GM19455 (cell line): ENCODE measurements at regions not wholly inside any gene's neighbourhood (a gene's known extent, or its start where the extent isn't known, plus 50 kb on each side); places are given as distances from the start of the nearest gene placed in this dataset.

ENCODE experiments used
- ATAC-seq: cut with Tn5 transposase; IDR thresholded peaks from one replicate; pipeline ENCODE4 v1.9.1; 2021; ENCODE audit not compliant: unreplicated experiment

DNA sequence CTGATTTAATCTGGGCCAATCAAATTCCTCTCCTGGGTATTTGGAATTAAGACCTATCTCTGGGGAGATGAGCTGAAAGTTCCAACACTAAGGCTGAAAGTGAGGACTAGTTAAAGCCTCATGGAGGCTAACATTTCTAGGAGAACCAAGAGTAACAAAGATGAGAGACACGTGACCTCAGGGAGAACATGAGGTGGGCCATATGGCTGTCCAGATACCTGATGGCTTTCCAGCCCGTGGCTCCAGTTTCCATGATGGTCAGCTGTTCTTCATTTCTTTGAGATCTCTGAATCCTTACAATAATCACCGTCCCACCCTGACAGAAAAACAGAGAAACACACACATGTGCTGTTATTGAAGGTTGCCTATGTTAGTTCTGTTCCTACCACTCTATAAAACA is 66.1 kb downstream of the LEPR start:
- no peak for ATAC-seq

- ATAC-seq: no peak
Observed at GRCh38 chr1:65489481-65489880, 69.0 kb downstream of the LEPR start.

DNA sequence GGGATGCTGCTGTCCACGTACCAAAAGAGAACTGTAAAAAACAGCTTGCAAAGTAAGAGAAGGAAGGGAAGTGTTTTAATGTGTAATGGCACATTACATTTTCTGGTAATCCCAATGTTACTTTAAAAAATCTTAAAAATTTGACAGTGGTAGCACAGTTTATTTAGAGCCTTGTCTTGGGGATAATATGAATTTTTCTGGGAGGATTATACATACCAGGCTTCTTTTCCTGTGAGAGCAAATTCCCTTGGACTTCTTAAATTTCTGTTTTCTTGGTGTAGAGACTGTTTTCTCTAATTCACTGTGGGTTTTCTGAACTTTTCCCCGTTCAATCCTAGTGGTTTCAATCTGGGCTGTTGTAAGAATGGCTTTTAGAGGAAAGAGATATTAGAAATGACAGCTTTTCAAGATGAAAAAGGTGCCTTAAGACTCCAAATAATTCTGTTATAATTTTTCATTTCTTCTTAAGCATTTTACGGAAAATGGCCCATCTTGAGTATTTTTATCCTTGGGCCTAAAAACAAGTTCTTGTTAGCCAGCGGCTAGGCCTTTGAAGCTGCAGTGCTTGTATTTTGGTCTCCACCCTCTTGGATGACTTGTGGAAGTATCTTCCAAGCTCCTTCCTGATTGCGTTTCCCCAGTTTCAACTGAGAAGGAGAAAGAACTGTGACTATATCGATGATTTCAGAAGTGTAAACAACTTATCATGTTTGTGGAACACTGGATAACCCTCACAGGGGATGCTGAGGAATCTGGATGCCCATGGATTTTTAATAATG is 70.0 kb downstream of the LEPR start:
- no peak for ATAC-seq

DNA sequence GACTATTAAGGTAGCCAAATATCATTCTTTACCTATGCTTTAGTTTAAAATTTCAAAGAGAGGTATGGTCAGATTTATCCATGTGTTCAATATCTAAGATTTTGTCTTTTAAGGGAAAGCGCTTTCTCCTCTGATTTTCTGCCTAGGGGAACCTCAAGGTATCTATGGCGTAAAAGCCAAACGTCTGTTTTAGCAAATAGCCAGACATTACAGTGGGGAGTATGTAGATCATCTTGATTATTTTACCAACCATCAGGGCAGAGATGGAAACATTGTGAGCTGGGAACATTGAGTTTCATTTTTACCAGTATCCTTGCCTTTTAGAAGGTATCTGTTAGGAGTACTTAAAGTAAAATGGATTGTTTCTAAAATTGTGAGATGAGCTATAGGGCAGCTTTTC is 71.0 kb downstream of the LEPR start:
- ATAC-seq: no peak

- no peak for ATAC-seq
Observed at GRCh38 chr1:65493802-65494201, 73.3 kb downstream of the LEPR start.

DNA sequence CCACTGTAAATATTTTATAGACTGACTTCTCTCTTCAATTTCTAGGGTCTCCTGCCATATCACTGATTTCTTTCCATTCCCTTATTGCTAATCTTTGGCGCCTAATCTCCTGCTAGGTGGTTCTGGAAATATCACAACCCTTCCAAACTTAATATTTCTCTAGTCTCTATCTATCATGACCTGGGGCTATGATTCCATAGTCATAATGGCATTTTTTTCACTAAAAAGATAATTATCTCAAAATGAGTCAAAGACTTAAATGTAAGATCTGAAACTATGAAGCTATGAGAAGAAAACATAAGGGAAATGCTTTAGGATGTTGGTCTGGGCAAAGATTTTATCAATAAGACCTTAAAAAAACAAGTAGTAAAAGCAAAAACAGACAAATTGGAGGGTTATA is 74.2 kb downstream of the LEPR start:
- ATAC-seq: no peak

DNA sequence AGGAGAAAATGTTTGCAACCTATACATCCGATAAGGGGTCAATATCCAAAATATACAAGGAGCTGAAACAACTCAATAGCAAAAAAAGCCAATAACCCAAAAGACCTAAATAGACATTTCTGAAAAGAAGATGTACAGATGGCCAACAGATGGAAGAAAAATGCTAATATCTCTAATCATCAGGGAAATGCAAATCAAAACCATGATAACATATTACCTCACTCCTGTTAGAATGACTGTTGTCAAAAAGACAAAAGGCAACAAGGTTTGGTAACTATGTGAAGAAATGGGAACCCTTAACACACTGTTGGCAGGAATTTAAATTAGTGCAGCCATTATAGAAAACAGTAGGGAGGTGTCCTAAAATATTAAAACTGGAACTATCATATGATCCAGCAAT is 74.7 kb downstream of the LEPR start:
- ATAC-seq: no peak

DNA sequence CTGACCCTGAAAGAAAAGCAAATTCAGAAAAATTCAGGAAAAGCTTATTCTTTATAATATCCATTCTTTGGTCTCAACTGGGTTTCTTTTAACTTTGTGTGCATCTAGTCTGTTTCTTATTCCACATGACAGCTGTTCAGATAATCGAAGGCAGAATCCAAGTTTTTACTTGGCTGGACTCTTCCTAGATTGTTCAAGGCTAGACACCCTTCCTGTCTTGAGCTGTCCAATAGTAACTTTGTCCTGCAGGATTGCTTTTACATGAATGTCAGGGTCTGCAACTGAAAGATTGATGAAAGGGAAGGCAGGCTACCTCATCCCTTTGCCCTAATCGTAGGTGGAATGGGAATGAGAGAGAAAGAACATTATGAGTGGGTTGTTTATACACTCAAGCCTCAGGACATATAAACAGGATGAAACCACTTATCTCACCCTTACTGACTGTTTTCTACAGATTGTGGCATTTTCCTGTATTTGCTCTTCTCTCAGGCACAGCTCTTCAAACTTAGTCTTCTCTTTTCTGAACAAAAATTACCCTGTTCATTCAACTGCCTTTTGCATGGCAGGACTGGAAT is 76.9 kb downstream of the LEPR start:
- ATAC-seq: no peak

DNA sequence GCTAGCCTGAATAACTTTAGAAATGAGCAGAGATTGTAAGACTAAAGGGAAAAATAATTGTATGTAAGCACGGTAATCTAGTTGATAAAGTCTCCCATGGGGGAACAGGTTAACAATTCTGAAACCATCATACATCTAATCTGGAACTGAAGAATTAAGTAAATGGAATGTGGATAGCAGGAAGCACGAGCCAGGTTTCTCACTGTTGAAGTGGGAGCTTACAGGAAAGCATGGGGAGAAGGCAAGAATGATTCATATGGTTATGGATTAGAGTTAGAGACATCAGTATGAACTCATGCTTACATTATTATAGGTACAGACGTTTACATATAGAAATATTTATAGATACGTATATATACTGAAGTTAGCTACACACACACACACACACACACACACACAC is 83.0 kb downstream of the LEPR start:
- ATAC-seq: no peak

DNA sequence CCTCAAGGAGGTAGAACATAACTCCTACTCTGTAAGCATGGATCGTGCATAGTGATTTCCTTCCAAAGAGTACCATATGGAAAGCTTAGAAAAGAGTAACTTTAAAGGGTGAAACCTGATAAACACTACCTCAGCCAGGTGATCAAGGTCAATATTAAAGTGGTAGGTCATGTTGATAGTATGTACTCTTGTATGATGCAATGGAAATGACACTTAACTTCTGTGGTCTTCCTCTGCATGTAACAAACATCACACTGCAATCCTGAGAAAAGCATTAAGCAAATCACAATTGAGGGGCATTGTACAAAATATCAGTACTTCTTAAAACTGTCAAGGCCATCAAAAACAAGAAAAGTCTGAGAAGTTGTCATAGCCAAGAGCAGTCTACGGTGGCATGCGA is 83.8 kb downstream of the LEPR start:
- no peak for ATAC-seq

GRCh38 chr1:65505547-65506300 is 85.3 kb downstream of the LEPR start:
- no peak for ATAC-seq

DNA sequence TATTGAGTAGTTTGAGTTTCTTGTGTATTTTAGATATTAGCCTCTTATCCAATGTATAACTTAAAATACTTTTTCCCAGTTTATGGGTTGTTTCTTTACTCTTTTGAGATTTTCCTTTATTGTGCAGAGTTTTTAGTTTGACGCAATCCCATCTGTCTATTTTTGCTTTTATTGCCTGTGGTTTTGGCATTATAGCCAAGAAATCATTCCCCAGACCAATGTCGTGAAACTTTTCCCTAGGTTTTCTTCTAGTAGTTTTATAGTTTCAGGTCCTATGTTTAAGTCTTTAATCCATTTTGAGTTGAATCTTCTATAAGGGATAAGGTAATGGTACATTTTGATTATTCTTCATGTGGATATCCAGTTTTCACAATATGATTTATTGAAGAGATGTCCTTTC is 87.6 kb downstream of the LEPR start:
- ATAC-seq: no peak

DNA sequence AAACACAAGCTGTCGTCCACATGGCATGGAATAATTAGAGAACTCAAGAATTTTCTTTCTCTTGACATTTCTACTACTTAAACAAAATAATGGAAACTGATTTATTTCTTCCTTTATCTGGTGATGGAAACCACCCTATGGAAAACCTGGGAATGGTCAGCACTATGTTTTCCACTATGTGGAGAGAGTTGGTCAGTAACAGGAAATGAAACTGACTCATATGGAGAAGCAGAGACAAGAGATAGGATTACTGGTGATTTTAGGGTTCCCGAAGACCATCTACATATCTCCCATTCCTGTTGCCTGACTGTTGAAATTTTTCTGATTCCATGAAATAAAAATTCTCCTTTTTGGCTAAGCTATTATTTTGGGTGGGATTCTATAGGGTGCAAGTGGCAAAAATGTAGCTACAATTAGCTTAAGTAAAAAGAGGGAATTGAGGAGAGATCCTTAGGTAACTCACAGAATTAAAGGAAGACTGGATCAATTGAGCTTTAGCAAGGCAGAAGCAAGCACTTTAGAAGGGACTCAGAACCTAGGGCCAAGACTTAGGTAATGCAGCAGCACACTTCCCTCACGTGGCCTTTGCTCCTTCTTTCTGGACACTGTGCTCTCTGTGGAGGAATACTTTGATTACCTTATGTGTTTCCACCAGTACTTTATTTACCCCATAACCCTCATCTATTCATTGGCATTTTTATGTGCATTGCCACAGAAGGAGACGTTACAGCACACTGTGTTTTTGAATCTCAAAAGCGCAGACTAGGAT is 89.6 kb downstream of the LEPR start:
- ATAC-seq: no peak

DNA sequence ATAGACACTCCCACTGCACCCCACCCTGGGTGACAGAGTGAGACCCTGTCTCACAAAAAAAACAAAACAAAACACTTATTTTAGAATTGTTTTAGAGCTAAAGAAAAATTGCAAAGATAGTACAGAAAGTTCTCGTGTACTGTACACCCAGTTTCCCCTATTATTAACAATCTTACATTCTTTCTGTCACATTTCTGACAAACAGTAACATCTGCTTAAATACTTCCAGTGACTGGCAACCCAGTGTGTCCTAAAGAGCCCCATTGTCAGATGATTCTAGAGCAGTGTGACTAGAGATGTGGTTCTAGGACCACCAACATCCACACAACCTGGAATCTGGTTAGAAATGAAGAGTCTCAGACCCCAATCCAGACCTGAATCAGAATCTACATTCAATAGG is 90.5 kb downstream of the LEPR start:
- ATAC-seq: no peak

DNA sequence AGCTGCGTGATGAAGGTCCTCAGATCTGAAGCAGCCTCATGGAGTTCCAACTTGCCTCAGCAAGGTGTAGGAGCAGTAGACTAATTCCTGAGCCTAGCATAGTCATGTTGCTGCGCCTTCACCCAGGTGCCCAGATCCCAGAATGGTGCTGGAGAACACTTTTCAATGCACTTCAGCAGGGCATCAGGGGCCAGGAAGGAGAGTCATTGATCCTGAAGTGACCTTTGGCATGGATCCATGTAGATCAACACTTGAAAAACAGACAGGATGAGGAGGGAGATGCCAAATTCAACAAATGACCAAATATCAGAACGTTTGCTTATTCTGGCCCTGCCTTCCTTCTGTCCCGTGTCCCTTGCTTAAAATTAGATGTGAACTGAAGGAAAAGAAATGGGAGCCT is 91.9 kb downstream of the LEPR start:
- ATAC-seq: no peak

DNA sequence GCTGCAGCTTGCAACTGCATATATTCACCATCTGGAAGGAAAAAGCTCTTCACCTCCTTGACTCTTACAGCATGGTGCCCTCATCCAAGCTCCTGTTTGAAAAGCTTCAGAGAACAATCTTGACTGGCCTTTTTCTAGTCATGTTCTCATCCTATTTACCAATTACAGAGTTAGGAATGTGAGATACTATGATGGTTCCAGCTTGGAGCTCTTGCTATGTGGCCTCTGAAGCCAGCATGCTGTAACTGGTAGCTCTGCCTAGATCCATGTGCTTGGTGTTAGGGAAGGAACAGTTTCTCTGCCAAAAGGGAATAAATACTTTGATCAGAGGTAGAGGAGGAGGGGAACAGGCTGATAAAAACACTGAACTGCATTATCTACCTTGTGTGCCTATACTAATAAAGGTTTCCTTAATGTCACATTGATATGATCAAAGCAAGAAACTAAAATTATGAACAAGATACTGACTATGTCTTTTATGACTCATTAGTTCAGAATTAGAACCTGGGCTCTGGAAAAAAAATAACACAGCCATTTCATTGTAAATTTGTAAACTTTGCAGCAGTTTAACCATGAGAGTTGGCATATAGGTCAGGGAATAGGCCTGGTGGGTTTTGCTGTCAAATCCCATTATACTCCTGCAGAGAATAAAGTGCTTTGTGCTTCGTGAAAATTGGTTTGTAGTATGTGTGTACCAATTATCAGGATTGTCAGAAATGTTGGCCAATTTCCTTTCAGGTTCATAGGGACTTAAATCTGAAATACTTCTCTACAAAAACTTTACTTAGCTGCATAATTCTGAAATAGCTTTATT is 92.7 kb downstream of the LEPR start:
- ATAC-seq: no peak

GRCh38 chr1:65514041-65514440 is 93.6 kb downstream of the LEPR start:
- no peak for ATAC-seq

DNA sequence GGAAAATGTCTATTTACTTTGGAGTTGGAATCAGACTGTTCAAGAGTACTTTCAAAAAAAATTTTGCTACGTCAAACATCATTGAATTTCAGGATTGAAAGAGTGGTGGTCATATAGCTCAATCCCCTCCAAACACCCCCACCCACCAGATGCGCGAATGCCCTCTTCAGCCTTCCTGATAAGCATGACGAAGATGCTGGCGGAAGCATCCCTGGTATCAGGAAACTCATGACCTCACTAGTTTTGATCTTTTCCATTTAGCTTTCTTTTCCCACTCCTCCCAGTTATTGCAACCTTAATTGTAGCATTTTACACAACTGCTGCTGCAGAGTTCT is 104.4 kb downstream of the LEPR start:
- no peak for ATAC-seq

DNA sequence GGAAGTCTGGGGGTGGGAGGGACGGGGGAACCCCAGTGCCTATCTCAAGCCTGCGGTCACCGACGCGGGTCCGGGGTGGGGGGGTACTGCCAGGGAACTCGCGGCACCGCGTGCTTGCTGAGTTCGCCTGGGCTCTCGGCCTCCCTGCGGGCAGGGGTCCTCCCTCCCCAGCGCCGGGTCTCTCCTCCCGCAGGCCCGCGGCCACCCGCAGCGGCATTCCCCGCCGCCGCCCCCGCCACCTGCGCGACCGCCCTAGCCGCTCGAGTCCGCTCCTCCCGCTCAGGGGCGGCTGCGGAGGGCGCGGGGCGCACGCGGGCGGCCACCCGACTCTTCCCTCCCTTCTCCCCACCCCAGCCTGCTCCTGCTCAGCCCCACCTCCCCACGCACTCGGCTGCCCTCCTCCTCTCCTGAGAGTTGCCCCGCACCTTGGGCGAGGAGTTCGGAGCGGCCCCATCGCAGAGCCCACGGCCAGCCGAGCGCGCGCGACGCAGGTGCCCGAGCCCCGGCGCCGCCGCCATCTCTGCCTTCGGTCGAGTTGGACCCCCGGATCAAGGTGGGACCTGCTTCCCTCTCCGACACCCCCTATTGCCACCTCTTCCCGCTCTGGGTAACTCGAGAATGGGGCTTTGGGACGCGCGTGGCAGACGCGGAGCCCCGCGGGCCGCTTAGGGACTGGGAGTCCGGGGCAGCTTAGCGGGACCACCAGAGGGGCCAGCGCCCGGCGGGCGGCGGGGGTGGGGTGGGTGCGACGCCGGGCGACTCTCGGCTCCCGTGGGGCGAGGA is 105.0 kb downstream of the LEPR start:
- ATAC-seq: no peak

- no peak for ATAC-seq
Observed at GRCh38 chr1:65526049-65526556, 105.6 kb downstream of the LEPR start.
